Neuronal stem cell (in vitro differentiated cells): ENCODE measurements at regions not wholly inside any gene's neighbourhood (a gene's known extent, or its start where the extent isn't known, plus 50 kb on each side); places are given as distances from the start of the nearest gene placed in this dataset.

ENCODE experiments used
- DNase-seq: peaks from one replicate; pipeline ENCODE4 v3.0.0-alpha.2; 2013; ENCODE audit warnings: low spot score
- H2AFZ ChIP-seq: one replicate; pipeline ENCODE4 v1.6.1; 2013; ENCODE audit warnings: mild to moderate bottlenecking, low read length, inconsistent platforms
- H2AK5ac ChIP-seq: 2 replicates; pipeline ENCODE4 v1.6.1; 2013; ENCODE audit warnings: low read depth, mild to moderate bottlenecking, inconsistent platforms, low read length, moderate library complexity, mixed read lengths
- H2BK120ac ChIP-seq: 2 replicates; pipeline ENCODE4 v1.6.1; 2013; ENCODE audit warnings: low read depth, mild to moderate bottlenecking, inconsistent platforms, low read length, moderate library complexity, mixed read lengths
- H2BK12ac ChIP-seq: one replicate; pipeline ENCODE4 v1.6.1; 2013; ENCODE audit warnings: low read length, inconsistent platforms
- H2BK15ac ChIP-seq: 2 replicates; pipeline ENCODE4 v1.6.1; 2013; ENCODE audit warnings: mild to moderate bottlenecking, low read length, inconsistent platforms, mixed read lengths
- H2BK5ac ChIP-seq: one replicate; pipeline ENCODE4 v1.6.1; 2013; ENCODE audit warnings: inconsistent platforms, mild to moderate bottlenecking, low read length, moderate library complexity
- H3K14ac ChIP-seq: one replicate; pipeline ENCODE4 v1.6.1; 2013; ENCODE audit warnings: low read length, inconsistent platforms
- H3K18ac ChIP-seq: 2 replicates; pipeline ENCODE4 v1.6.1; 2013; ENCODE audit warnings: low read length, inconsistent platforms
- H3K23ac ChIP-seq: 2 replicates; pipeline ENCODE4 v1.6.1; 2013; ENCODE audit warnings: low read depth, mild to moderate bottlenecking, mixed read lengths, low read length, inconsistent platforms; ENCODE audit not compliant: poor library complexity
- H3K27ac ChIP-seq: replicated peaks from 3 replicates; pipeline ENCODE4 v1.5.1; 2013; ENCODE audit warnings: low read length, inconsistent platforms
- H3K27me3 ChIP-seq, 3 experiments: 2 replicates each; pipeline ENCODE4 v1.6.1; 2013; ENCODE audit warnings: low read length in 3 of 3, mild to moderate bottlenecking in 2 of 3, inconsistent platforms in 1 of 3, low read depth in 1 of 3, mixed read lengths in 1 of 3, moderate library complexity in 1 of 3; ENCODE audit not compliant: control insufficient read depth in 3 of 3, insufficient read depth in 3 of 3
- H3K36me3 ChIP-seq, 2 donors: replicated peaks in 1 of 2; 2 replicates each; pipeline ENCODE4 v1.6.1; 2013; ENCODE audit warnings: low read length in 2 of 2; ENCODE audit not compliant: control insufficient read depth in 2 of 2, insufficient read depth in 2 of 2
- H3K4ac ChIP-seq: 2 replicates; pipeline ENCODE4 v1.6.1; 2013; ENCODE audit warnings: inconsistent platforms, mild to moderate bottlenecking, low read length, moderate library complexity
- H3K4me1 ChIP-seq, 2 donors: 1 replicate in 1 of 2; 2 replicates in 1 of 2; pipeline ENCODE4 v1.6.1; 2013; ENCODE audit warnings: low read length in 2 of 2, low read depth in 1 of 2; ENCODE audit not compliant: control insufficient read depth in 2 of 2, insufficient read depth in 1 of 2
- H3K4me2 ChIP-seq: one replicate; pipeline ENCODE4 v1.6.1; 2013; ENCODE audit warnings: mild to moderate bottlenecking, low read length, inconsistent platforms; ENCODE audit not compliant: insufficient read depth, poor library complexity, severe bottlenecking
- H3K4me3 ChIP-seq, 2 donors: 2 replicates each; pipeline ENCODE4 v1.5.1; 2013; ENCODE audit warnings: low read length in 2 of 2, mild to moderate bottlenecking in 2 of 2, inconsistent platforms in 1 of 2, moderate library complexity in 1 of 2
- H3K79me1 ChIP-seq: one replicate; pipeline ENCODE4 v1.6.1; 2013; ENCODE audit warnings: low read depth, mild to moderate bottlenecking, inconsistent platforms, low read length, moderate library complexity
- H3K9ac ChIP-seq: one replicate; pipeline ENCODE4 v1.6.1; 2013; ENCODE audit warnings: mild to moderate bottlenecking, low read depth, low read length, inconsistent platforms; ENCODE audit not compliant: poor library complexity
- H3K9me3 ChIP-seq, 2 donors: replicated peaks in 1 of 2; 2 replicates each; pipeline versions ENCODE3 to v1.6.1; 2013; ENCODE audit warnings: low read length in 2 of 2, mild to moderate bottlenecking in 2 of 2, inconsistent platforms in 1 of 2, low read depth in 1 of 2, mixed read lengths in 1 of 2, moderate library complexity in 1 of 2; ENCODE audit not compliant: control insufficient read depth in 2 of 2, insufficient read depth in 1 of 2
- H4K8ac ChIP-seq: one replicate; pipeline ENCODE4 v1.6.1; 2013; ENCODE audit warnings: low read depth, mild to moderate bottlenecking, inconsistent platforms, low read length, moderate library complexity
- H4K91ac ChIP-seq: one replicate; pipeline ENCODE4 v1.6.1; 2013; ENCODE audit warnings: low read length, low read depth, mild to moderate bottlenecking, inconsistent platforms; ENCODE audit not compliant: poor library complexity
- WGBS, 2 donors: extraction: QIAGEN DNeasy Blood & Tissue Kit; methylation state at CpG; one replicate each; pipeline ENCODE4 v1.1.7; 2013; ENCODE audit warnings: missing lambda C conversion rate in 2 of 2, mixed read lengths in 1 of 2; ENCODE audit not compliant: insufficient read length in 2 of 2, insufficient replicate concordance in 1 of 2; ENCODE audit errors: extremely low coverage in 2 of 2; 5-methylcytosine and 5-hydroxymethylcytosine counted together

DNA sequence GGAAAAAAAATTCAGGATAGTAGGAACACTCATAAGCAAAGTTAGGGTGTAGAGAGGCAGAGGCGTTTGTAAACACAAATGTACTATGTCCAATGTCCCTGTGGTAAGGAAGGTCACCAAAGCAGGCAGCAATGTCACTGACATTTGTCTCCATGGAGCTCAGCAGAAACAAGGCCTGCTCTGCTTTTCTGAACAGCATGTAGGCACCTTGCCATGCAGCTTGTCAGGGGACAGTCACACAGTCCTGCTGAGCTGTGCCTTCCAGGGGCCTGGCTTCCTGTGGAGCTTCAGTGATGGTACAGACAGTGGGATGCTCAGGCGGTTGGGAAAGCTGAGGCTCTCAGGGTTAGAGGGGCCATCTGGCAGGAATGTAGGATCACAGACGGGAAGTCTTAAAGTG is 74.5 kb upstream of the HS3ST1 start:
- no CpG with 5 or more reads among the region's 3 CpGs for WGBS, 2 donors
- no peak for DNase-seq
- Histone ChIP-seq H3K36me3 (peaks cover 0 to 2% of the 10 kb centered on the region in 2 donors), H3K27me3 (no peaks in the 10 kb centered on the region), H3K79me1 (no peaks in the 10 kb centered on the region), H2BK5ac (no peak overlapping the region), H2BK12ac (no peak overlapping the region), H3K4me2 (no peak overlapping the region), H3K9me3 (peaks cover 0 to 2% of the 10 kb centered on the region in 2 donors), H3K4me1 (peaks cover 0 to 5% of the 10 kb centered on the region in 2 donors), H3K23ac (peak overlapping the region; percentile 37), H3K18ac (no peak overlapping the region), H3K9ac (no peak overlapping the region), H4K91ac (no peak overlapping the region), H3K27ac (no peak overlapping the region), H4K8ac (peak overlapping the region; percentile 33), H2BK120ac (no peak overlapping the region), H2AFZ (peak overlapping the region; percentile 2), H2BK15ac (no peak overlapping the region), H2AK5ac (no peak overlapping the region), H3K4me3 (no peak overlapping the region), H3K4ac (no peak overlapping the region), H3K14ac (no peak overlapping the region)

GRCh38 chr4:11497972-11498371 is 69.3 kb upstream of the HS3ST1 start:
- Histone ChIP-seq H3K27me3 (no peaks in the 10 kb centered on the region), H3K4me2 (no peak overlapping the region), H3K27ac (no peak overlapping the region), H2BK12ac (no peak overlapping the region), H3K4ac (no peak overlapping the region), H3K14ac (no peak overlapping the region), H3K36me3 (no peaks in the 10 kb centered on the region), H2BK15ac (no peak overlapping the region), H2BK5ac (no peak overlapping the region), H2AK5ac (no peak overlapping the region), H2BK120ac (no peak overlapping the region), H2AFZ (no peak overlapping the region), H3K79me1 (no peaks in the 10 kb centered on the region), H4K91ac (no peak overlapping the region), H3K4me1 (no peaks in the 10 kb centered on the region), H3K4me3 (no peak overlapping the region), H3K18ac (no peak overlapping the region), H3K23ac (no peak overlapping the region), H3K9me3 (peaks cover 2 to 3% of the 10 kb centered on the region in 2 donors), H4K8ac (no peak overlapping the region), H3K9ac (no peak overlapping the region)
- 100% methylated on average over 1 of the region's 3 CpGs; no CpG with 5 or more reads in 1 of the 2 donors for WGBS, 2 donors
- DNase-seq, result no peak

DNA sequence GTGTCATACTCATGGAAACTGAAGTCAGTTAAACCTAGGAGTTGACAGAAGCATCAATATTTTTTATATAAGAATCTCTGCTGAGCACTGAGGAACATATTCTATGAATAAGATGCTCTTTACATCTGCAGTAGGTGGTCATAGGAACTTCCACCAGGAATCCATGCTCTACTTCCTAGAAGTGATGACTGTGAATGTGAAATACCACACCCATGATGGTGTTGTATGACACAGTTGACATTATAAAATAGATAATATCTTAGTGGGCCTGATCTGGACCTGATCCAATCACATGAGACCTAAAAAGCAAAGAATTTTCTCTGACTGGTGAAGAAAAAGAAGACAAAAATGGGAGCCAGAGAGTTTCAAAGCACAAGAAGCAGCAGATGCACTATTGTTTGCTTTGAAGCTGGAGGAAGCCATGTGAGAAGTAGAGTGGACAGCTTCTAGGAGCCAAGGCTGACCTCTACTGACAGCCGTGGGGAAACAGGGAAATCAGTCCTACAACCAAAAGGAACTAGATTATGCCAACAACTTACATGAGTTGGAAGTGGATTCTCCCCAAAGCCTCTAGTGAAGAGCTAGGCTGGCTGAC is 68.6 kb upstream of the HS3ST1 start:
- Histone ChIP-seq H3K36me3 (no peaks in the 10 kb centered on the region), H3K9ac (no peak overlapping the region), H3K14ac (no peak overlapping the region), H3K9me3 (peaks cover 2 to 3% of the 10 kb centered on the region in 2 donors), H4K91ac (no peak overlapping the region), H4K8ac (no peak overlapping the region), H3K27ac (no peak overlapping the region), H2BK15ac (no peak overlapping the region), H3K23ac (no peak overlapping the region), H3K4me1 (no peaks in the 10 kb centered on the region), H2AK5ac (no peak overlapping the region), H3K4ac (no peak overlapping the region), H3K18ac (no peak overlapping the region), H3K79me1 (no peaks in the 10 kb centered on the region), H3K4me2 (no peak overlapping the region), H2BK5ac (no peak overlapping the region), H2BK120ac (no peak overlapping the region), H2AFZ (no peak overlapping the region), H3K4me3 (no peak overlapping the region), H3K27me3 (no peaks in the 10 kb centered on the region), H2BK12ac (no peak overlapping the region)
- WGBS, 2 donors, result no CpG with 5 or more reads among the region's 1 CpG
- DNase-seq, result no peak

DNA sequence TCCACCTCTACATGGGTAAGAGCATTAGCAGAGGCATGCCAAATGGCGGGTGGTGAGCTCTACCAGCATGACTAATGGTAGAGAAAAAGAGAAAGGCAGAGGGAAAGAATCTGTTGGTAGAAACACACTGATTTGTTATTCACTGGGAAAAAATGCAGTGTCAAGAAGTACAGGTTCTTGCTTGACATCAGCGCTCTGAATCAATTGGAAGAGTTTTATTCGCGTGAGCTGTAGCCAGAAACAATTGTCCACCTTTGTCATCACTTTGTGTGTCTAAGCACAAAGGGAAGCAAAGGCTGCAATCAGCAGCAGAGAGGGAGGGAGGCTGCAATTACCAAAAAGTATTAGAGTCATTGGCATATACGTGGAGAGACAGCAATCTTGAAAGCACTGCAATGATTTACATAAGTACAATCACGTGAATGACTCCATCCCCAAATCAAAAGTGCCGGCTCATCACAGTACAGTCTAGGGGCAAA is 67.7 kb upstream of the HS3ST1 start:
- Histone ChIP-seq H3K4ac (no peak overlapping the region), H2BK120ac (no peak overlapping the region), H3K9ac (no peak overlapping the region), H3K18ac (no peak overlapping the region), H4K91ac (no peak overlapping the region), H3K4me3 (no peak overlapping the region), H3K9me3 (peaks cover 2 to 3% of the 10 kb centered on the region in 2 donors), H4K8ac (no peak overlapping the region), H3K4me1 (no peaks in the 10 kb centered on the region), H3K4me2 (no peak overlapping the region), H3K27me3 (no peaks in the 10 kb centered on the region), H3K23ac (no peak overlapping the region), H3K27ac (no peak overlapping the region), H3K36me3 (no peaks in the 10 kb centered on the region), H2BK15ac (no peak overlapping the region), H2AFZ (no peak overlapping the region), H2AK5ac (no peak overlapping the region), H2BK12ac (no peak overlapping the region), H3K79me1 (no peaks in the 10 kb centered on the region), H3K14ac (no peak overlapping the region), H2BK5ac (no peak overlapping the region)
- DNase-seq, result no peak
- WGBS, 2 donors, result no CpG with 5 or more reads among the region's 7 CpGs
